Thymus (tissue), 11 donors: ENCODE measurements at regions not wholly inside any gene's neighbourhood (a gene's known extent, or its start where the extent isn't known, plus 50 kb on each side); places are given as distances from the start of the nearest gene placed in this dataset.

Experiments
- DNase-seq, 9 donors: peaks; one replicate each; pipeline ENCODE4 v3.0.0-alpha.2; 2013; ENCODE audit warnings: low spot score in 9 of 9, low read depth in 6 of 9, missing footprints in 1 of 9
- H3K27ac ChIP-seq, 2 donors: one replicate each; pipeline ENCODE4 v1.5.1; 2013; ENCODE audit warnings: control low read depth in 1 of 2, low read depth in 1 of 2, low read length in 1 of 2, mild to moderate bottlenecking in 1 of 2, moderate library complexity in 1 of 2
- H3K27me3 ChIP-seq, 2 donors: one replicate each; pipeline ENCODE4 v1.5.1; 2013; ENCODE audit warnings: low read length in 1 of 2; ENCODE audit not compliant: control insufficient read depth in 2 of 2, insufficient read depth in 1 of 2
- H3K36me3 ChIP-seq, 2 donors: one replicate each; pipeline ENCODE4 v1.5.1; 2013; ENCODE audit warnings: low read length in 1 of 2, mild to moderate bottlenecking in 1 of 2, moderate library complexity in 1 of 2; ENCODE audit not compliant: control insufficient read depth in 2 of 2, insufficient read depth in 2 of 2
- H3K4me1 ChIP-seq, 2 donors: one replicate each; pipeline ENCODE4 v1.5.1; 2013; ENCODE audit warnings: low read length in 2 of 2; ENCODE audit not compliant: control insufficient read depth in 2 of 2, insufficient read depth in 2 of 2
- H3K4me3 ChIP-seq, 2 donors: one replicate each; pipeline ENCODE4 v1.5.1; 2013; ENCODE audit warnings: low read length in 2 of 2, control low read depth in 1 of 2, mild to moderate bottlenecking in 1 of 2
- H3K9me3 ChIP-seq, 2 donors: one replicate each; pipeline ENCODE4 v1.5.1; 2013; ENCODE audit warnings: low read length in 1 of 2, mild to moderate bottlenecking in 1 of 2; ENCODE audit not compliant: control insufficient read depth in 2 of 2, insufficient read depth in 1 of 2
- WGBS: extraction: QIAGEN DNeasy Blood & Tissue Kit; methylation state at CpG from one replicate; pipeline ENCODE4 v1.1.7; 2013; 5-methylcytosine and 5-hydroxymethylcytosine counted together
- donor health status: healthy.

GRCh38 chr14:66032800-66033199, 453.4 kb upstream of the CCDC196 start:
- H3K9me3 ChIP-seq: no peaks in the 10 kb centered on the region
- no peaks in the 10 kb centered on the region for H3K36me3 ChIP-seq
- H3K4me3 ChIP-seq: no peak overlapping the region
- no peaks in the 10 kb centered on the region for H3K4me1 ChIP-seq
- no peaks in the 10 kb centered on the region for H3K27me3 ChIP-seq
- H3K27ac ChIP-seq: no peak overlapping the region
- 98% methylated on average over 5 of the region's 5 CpGs for WGBS
- no peak for DNase-seq

DNA sequence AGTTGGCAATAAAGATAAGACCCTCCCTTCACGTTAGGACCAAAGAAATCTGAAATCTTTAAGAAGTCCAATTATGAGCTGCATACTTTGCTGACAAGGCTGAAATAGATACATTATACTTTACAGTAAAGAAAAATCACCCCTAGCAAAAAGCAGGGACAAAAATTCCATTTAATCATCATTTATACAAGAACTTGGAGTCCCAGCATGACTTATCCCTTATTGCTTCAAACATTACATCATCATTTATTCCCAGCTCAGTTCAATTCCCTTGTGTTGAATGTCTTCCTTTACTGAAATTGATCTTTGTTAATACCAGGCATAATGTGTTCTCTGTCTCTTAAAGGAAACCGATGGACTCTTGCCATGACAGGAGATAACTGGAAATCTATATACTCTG, 449.6 kb upstream of the CCDC196 start:
- DNase-seq: no peak
- H3K4me1 ChIP-seq: no peaks in the 10 kb centered on the region
- H3K36me3 ChIP-seq: no peaks in the 10 kb centered on the region
- H3K27ac ChIP-seq: no peak overlapping the region
- H3K4me3 ChIP-seq: no peak overlapping the region
- no peaks in the 10 kb centered on the region for H3K27me3 ChIP-seq
- WGBS: 92% methylated on average over 2 of the region's 2 CpGs
- no peaks in the 10 kb centered on the region for H3K9me3 ChIP-seq

GRCh38 chr14:66037361-66037760, 448.8 kb upstream of the CCDC196 start:
- Histone ChIP-seq H3K27ac (no peak overlapping the region), H3K4me1 (no peaks in the 10 kb centered on the region), H3K27me3 (no peaks in the 10 kb centered on the region), H3K9me3 (no peaks in the 10 kb centered on the region), H3K36me3 (no peaks in the 10 kb centered on the region), H3K4me3 (no peak overlapping the region)
- 84% methylated on average over 2 of the region's 2 CpGs for WGBS
- DNase-seq: no peak

DNA sequence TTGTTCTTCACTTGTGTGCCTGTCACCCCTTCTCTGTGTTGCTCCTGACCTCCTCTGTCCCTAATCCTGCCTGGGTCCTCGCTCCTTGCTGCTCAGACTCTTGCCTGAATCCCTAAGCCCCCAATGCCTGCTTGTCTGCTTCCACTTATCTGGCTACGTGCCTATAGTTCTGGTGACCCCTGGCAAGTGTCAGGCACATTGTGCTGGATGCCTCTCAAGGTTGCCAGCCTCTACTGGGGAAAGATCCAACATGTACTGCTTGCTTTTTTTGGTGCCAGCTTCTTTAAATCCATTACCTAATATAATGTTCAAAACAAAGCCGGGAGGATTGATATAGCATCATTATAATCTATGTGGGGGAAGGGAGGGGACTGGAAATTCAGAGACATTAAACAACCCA, 448.0 kb upstream of the CCDC196 start:
- Histone ChIP-seq H3K9me3 (no peaks in the 10 kb centered on the region), H3K27me3 (no peaks in the 10 kb centered on the region), H3K4me3 (no peak overlapping the region), H3K36me3 (no peaks in the 10 kb centered on the region), H3K4me1 (no peaks in the 10 kb centered on the region), H3K27ac (no peak overlapping the region)
- DNase-seq: no peak
- WGBS: 54% methylated on average over 3 of the region's 3 CpGs

DNA sequence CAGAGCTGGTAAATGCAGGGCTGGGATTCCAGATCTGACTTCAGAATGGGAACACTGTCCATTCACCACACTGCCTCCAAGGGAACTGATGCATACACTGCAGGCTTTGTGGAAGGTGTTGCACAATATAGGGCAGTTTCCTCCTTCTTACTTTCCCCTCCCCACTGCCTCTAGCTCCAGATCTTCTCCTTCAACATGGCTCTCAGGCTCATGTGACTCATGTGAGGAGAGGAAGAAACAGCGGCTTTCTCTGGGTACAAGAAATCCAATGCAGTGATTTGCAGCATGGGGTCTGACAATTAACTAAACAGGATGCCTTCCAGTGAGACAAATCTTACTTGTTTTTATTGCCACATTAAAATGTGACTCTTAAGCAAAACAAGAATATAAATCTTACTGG, 447.6 kb upstream of the CCDC196 start:
- Histone ChIP-seq H3K27me3 (no peaks in the 10 kb centered on the region), H3K27ac (no peak overlapping the region), H3K9me3 (no peaks in the 10 kb centered on the region), H3K4me3 (no peak overlapping the region), H3K36me3 (no peaks in the 10 kb centered on the region), H3K4me1 (no peaks in the 10 kb centered on the region)
- WGBS: 86% methylated on average over 1 of the region's 1 CpG
- DNase-seq: no peak

DNA sequence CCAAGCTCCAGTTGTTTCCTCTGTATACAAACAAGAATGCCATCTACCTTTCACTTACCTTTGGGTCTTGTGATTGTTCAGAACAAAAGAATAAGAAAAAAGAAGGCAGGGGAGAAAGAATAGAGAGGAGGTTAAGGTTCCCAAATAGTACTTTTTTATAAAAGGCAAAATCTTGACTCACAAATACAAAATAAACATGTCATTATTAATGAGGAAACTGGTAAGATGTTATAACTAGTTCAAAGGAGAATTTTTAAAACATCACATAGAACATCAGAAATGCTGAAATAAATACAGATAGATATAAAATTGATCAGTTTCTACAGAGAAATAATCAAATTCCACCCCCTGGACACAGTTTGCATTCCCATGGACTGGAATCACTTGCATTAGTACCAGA, 446.7 kb upstream of the CCDC196 start:
- no peaks in the 10 kb centered on the region for H3K36me3 ChIP-seq
- H3K27ac ChIP-seq: no peak overlapping the region
- H3K27me3 ChIP-seq: no peaks in the 10 kb centered on the region
- H3K4me1 ChIP-seq: no peaks in the 10 kb centered on the region
- no peak overlapping the region for H3K4me3 ChIP-seq
- DNase-seq: no peak
- no peaks in the 10 kb centered on the region for H3K9me3 ChIP-seq

- Histone ChIP-seq H3K4me3 (no peak overlapping the region), H3K9me3 (no peaks in the 10 kb centered on the region), H3K36me3 (no peaks in the 10 kb centered on the region), H3K27me3 (no peaks in the 10 kb centered on the region), H3K27ac (no peak overlapping the region), H3K4me1 (no peaks in the 10 kb centered on the region)
- DNase-seq: no peak
- 94% methylated on average over 6 of the region's 6 CpGs for WGBS
Observed at GRCh38 chr14:66041582-66041981, 444.6 kb upstream of the CCDC196 start.

- no peaks in the 10 kb centered on the region for H3K36me3 ChIP-seq
- no peaks in the 10 kb centered on the region for H3K9me3 ChIP-seq
- H3K27me3 ChIP-seq: no peaks in the 10 kb centered on the region
- H3K4me1 ChIP-seq: no peaks in the 10 kb centered on the region
- no peak overlapping the region for H3K27ac ChIP-seq
- H3K4me3 ChIP-seq: no peak overlapping the region
- no peak for DNase-seq
Observed at GRCh38 chr14:66043921-66044320, 442.2 kb upstream of the CCDC196 start.

- Histone ChIP-seq H3K4me3 (no peak overlapping the region), H3K36me3 (no peaks in the 10 kb centered on the region), H3K4me1 (no peaks in the 10 kb centered on the region), H3K27me3 (no peaks in the 10 kb centered on the region), H3K27ac (no peak overlapping the region), H3K9me3 (no peaks in the 10 kb centered on the region)
- WGBS: 96% methylated on average over 7 of the region's 7 CpGs
- DNase-seq: no peak
Observed at GRCh38 chr14:66045572-66046021, 440.6 kb upstream of the CCDC196 start.

GRCh38 chr14:66046035-66046434, 440.1 kb upstream of the CCDC196 start:
- 51% methylated on average over 1 of the region's 1 CpG for WGBS
- no peak overlapping the region for H3K27ac ChIP-seq

More at GRCh38 chr14:66046035-66046434, 440.1 kb upstream of the CCDC196 start:
- no peak for DNase-seq
- Histone ChIP-seq H3K27me3 (no peaks in the 10 kb centered on the region), H3K4me1 (no peaks in the 10 kb centered on the region), H3K4me3 (no peak overlapping the region), H3K36me3 (no peaks in the 10 kb centered on the region), H3K9me3 (no peaks in the 10 kb centered on the region)
